Ishikawa (cell line): ENCODE measurements at regions not wholly inside any gene's neighbourhood (a gene's known extent, or its start where the extent isn't known, plus 50 kb on each side); places are given as distances from the start of the nearest gene placed in this dataset.

Experiments
- CEBPB ChIP-seq: IDR thresholded peaks from 2 replicates; pipeline ENCODE4 v1.6.1; 2012
- CREB1 ChIP-seq: IDR thresholded peaks from 2 replicates; pipeline ENCODE4 v1.6.1; 2012; ENCODE audit warnings: low read depth
- EP300 ChIP-seq: IDR thresholded peaks from 2 replicates; pipeline ENCODE4 v1.6.1; 2012; ENCODE audit warnings: borderline replicate concordance
- FOXM1 ChIP-seq: IDR thresholded peaks from 2 replicates; pipeline ENCODE4 v1.6.1; 2012; ENCODE audit warnings: low read depth, borderline replicate concordance
- MAX ChIP-seq: IDR thresholded peaks from 2 replicates; pipeline ENCODE4 v1.6.1; 2012
- RAD21 ChIP-seq: IDR thresholded peaks from 2 replicates; pipeline ENCODE4 v1.6.1; 2012; ENCODE audit warnings: low read depth
- TAF1 ChIP-seq: IDR thresholded peaks from 2 replicates; pipeline ENCODE4 v1.6.1; 2012; ENCODE audit warnings: low read depth, mild to moderate bottlenecking
- YY1 ChIP-seq: IDR thresholded peaks from 2 replicates; pipeline ENCODE4 v1.6.1; 2012; ENCODE audit warnings: low read depth
- ZBTB7A ChIP-seq: IDR thresholded peaks from 2 replicates; pipeline ENCODE4 v1.6.1; 2012; ENCODE audit warnings: low read depth
- TF ChIP-seq, protein P1 (sequence below): IDR thresholded peaks from 2 replicates; pipeline ENCODE4 v1.6.1; 2012

GRCh38 chr4:129176864-129177263 lies 80.9 kb downstream of the C4orf33 start:
- TF ChIP-seq YY1: no peak
- TF ChIP-seq ZBTB7A: no peak
- TF ChIP-seq MAX: no peak
- no peak for TF ChIP-seq EP300
- no peak for TF ChIP-seq CEBPB
- no peak for TF ChIP-seq RAD21
- TF ChIP-seq TAF1: no peak
- TF ChIP-seq, protein P1, sequence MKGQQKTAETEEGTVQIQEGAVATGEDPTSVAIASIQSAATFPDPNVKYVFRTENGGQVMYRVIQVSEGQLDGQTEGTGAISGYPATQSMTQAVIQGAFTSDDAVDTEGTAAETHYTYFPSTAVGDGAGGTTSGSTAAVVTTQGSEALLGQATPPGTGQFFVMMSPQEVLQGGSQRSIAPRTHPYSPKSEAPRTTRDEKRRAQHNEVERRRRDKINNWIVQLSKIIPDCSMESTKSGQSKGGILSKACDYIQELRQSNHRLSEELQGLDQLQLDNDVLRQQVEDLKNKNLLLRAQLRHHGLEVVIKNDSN: no peak
- no peak for TF ChIP-seq CREB1
- no peak for TF ChIP-seq FOXM1
